ENCODE measurements at regions not wholly inside any gene's neighbourhood (a gene's known extent, or its start where the extent isn't known, plus 50 kb on each side); places are given as distances from the start of the nearest gene placed in this dataset.
"Not testable (repeated sequence)": the region's sequence is repeated elsewhere in the genome, so short reads cannot be mapped to it uniquely, and the experiment has no call there.

GRCh38 chr13:103880146-103880545 lies 813.9 kb upstream of the SLC10A2 start:
- H3K27ac ChIP-seq (ENCODE audit: low read depth, low read length); H3K79me2 ChIP-seq (ENCODE audit: control insufficient read depth in 1 of 2, insufficient read depth in 2 of 2, low read length in 2 of 2); POLR2A ChIA-PET (ENCODE audit: partially characterized antibody); H4K8ac ChIP-seq (ENCODE audit: extremely low read depth, insufficient read depth, low read length); DNase-seq (ENCODE audit: low read depth in 1 of 2, low spot score in 2 of 2); H3K18ac ChIP-seq (ENCODE audit: extremely low read depth, low read length); H3K4ac ChIP-seq (replicated peaks; ENCODE audit: insufficient read length, low read depth, low read length); H3K36me3 ChIP-seq (ENCODE audit: control insufficient read depth in 2 of 4, insufficient read depth in 4 of 4, low read length in 3 of 4); H2BK5ac ChIP-seq (ENCODE audit: low read depth, low read length); H4K5ac ChIP-seq (ENCODE audit: insufficient read length, low read depth, low read length); H2BK15ac ChIP-seq (ENCODE audit: low read length); H2AK5ac ChIP-seq (ENCODE audit: low read depth, low read length); H3K23ac ChIP-seq (ENCODE audit: insufficient read length); H4K20me1 ChIP-seq (replicated peaks in 1 of 2; ENCODE audit: control insufficient read depth in 1 of 2, insufficient read depth in 2 of 2, low read length in 2 of 2); H4K91ac ChIP-seq (replicated peaks; ENCODE audit: insufficient read length, low read length); H3K4me3 ChIP-seq (ENCODE audit: extremely low read depth in 1 of 4, insufficient read depth in 2 of 4, low read depth in 3 of 4, low read length in 4 of 4); H3K23me2 ChIP-seq (ENCODE audit: low read depth, low read length); H3K27me3 ChIP-seq (replicated peaks in 1 of 4; ENCODE audit: control insufficient read depth in 3 of 4, extremely low read depth in 1 of 4, insufficient read depth in 3 of 4, low read length in 3 of 4); H2BK12ac ChIP-seq (ENCODE audit: low read depth, low read length); CTCF ChIA-PET (ENCODE audit: partially characterized antibody); H2BK120ac ChIP-seq (replicated peaks; ENCODE audit: low read depth, low read length); H3K56ac ChIP-seq (replicated peaks; ENCODE audit: insufficient read length, low read depth, low read length); FAIRE-seq; H3K4me2 ChIP-seq (ENCODE audit: insufficient read depth in 1 of 2, low read depth in 2 of 2, low read length in 2 of 2); H2AFZ ChIP-seq (ENCODE audit: low read length); H2BK20ac ChIP-seq (ENCODE audit: low read length); H3K14ac ChIP-seq (ENCODE audit: insufficient read length); H3K4me1 ChIP-seq (replicated peaks in 1 of 4; ENCODE audit: control insufficient read depth in 3 of 4, insufficient read depth in 4 of 4, low read length in 3 of 4); H3K79me1 ChIP-seq (ENCODE audit: low read depth, low read length); H3K9ac ChIP-seq (replicated peaks in 1 of 4; ENCODE audit: extremely low read depth in 1 of 4, low read depth in 3 of 4, low read length in 3 of 4); H3K9me3 ChIP-seq (ENCODE audit: insufficient read depth in 2 of 2, low read depth in 1 of 2, low read length in 1 of 2): not testable (repeated sequence)
- 97% methylated on average over 13 of the region's 13 CpGs; no CpG with 5 or more reads in 1 of the 2 experiments for WGBS, 2 experiments (ENCODE audit: extremely low coverage in 1 of 2, insufficient coverage in 1 of 2, insufficient read length in 1 of 2, insufficient replicate concordance in 2 of 2, low coverage in 1 of 2, low lambda C conversion rate in 2 of 2, missing lambda C conversion rate in 1 of 2)
- peak; percentile 77; the same call in 1 of the 2 replicates for TF ChIP-seq CEBPB (IDR thresholded peaks at IDR 0.05; ENCODE audit: low read depth, low read length)
